Muscle of leg (tissue), 3 donors: ENCODE measurements at regions not wholly inside any gene's neighbourhood (a gene's known extent, or its start where the extent isn't known, plus 50 kb on each side); places are given as distances from the start of the nearest gene placed in this dataset.

Source experiments
- DNase-seq: peaks from one replicate; pipeline ENCODE4 v3.0.0; 2013
- H3K27ac ChIP-seq: one replicate; pipeline ENCODE4 v1.5.1; 2013; ENCODE audit warnings: mild to moderate bottlenecking, low read length, control low read depth
- H3K27me3 ChIP-seq: one replicate; pipeline ENCODE4 v1.6.1; 2013; ENCODE audit warnings: low read length; ENCODE audit not compliant: control insufficient read depth, insufficient read depth
- H3K36me3 ChIP-seq: one replicate; pipeline ENCODE4 v1.6.1; 2013; ENCODE audit warnings: low read length; ENCODE audit not compliant: control insufficient read depth, insufficient read depth
- H3K4me1 ChIP-seq: one replicate; pipeline ENCODE4 v1.6.1; 2013; ENCODE audit warnings: low read length; ENCODE audit not compliant: control insufficient read depth, insufficient read depth
- H3K4me3 ChIP-seq: one replicate; pipeline ENCODE4 v1.5.1; 2013; ENCODE audit warnings: low read length, control low read depth
- H3K9me3 ChIP-seq: replicated peaks from 2 replicates; pipeline ENCODE4 v1.6.1; 2013; ENCODE audit warnings: low read depth, low read length; ENCODE audit not compliant: control insufficient read depth
- WGBS: methylation state at CpG from one replicate; pipeline ENCODE4 v1.1.5; 2013; ENCODE audit warnings: missing lambda C conversion rate; ENCODE audit not compliant: insufficient coverage; 5-methylcytosine and 5-hydroxymethylcytosine counted together

DNA sequence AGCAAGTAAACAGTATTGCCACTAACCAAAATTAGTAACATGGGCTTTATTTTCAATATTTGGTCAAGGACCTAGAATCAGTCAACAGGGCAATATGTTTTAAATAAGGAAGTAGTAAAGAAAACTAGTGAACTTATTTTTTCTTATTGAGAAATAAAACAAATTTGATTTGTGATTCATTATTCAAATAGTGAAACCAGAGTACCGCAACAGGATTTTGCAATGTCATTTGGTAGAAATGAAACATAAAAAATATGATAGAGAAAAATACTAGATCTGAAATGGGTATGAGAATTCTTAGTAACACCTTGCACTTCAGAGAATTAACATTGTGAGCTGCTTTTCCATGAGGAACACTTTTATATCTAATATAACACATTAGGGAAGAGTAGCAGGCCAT, 291.8 kb upstream of the GBE1 start:
- WGBS, result no CpG with 5 or more reads among the region's 1 CpG
- Histone ChIP-seq H3K36me3 (no peaks in the 10 kb centered on the region), H3K4me3 (no peak overlapping the region), H3K27me3 (no peaks in the 10 kb centered on the region), H3K4me1 (no peaks in the 10 kb centered on the region), H3K9me3 (no peaks in the 10 kb centered on the region), H3K27ac (no peak overlapping the region)
- no peak for DNase-seq

DNA sequence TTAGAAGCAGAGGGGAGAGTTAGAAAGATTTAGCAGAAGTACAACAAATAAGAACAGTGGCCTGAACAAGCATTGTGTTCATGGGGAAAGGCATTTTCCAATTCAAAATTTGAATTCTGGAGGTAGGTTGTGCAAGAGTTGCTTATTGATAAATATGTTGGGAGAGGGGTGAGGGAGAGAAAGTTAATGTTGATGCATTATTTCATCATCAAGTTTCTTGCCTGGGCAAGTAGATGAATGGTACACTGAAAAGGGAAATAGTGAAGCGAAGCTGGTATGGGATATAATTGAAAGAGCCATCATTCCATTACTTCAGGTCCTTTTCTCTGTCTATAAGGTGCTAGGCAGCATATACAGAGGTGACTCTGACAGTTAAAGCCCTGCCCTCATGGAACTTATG, 288.9 kb upstream of the GBE1 start:
- H3K4me3 ChIP-seq, result no peak overlapping the region
- no peaks in the 10 kb centered on the region for H3K27me3 ChIP-seq
- no peaks in the 10 kb centered on the region for H3K36me3 ChIP-seq
- H3K4me1 ChIP-seq, result no peaks in the 10 kb centered on the region
- H3K27ac ChIP-seq, result no peak overlapping the region
- H3K9me3 ChIP-seq, result no peaks in the 10 kb centered on the region
- WGBS, result no CpG with 5 or more reads among the region's 1 CpG
- no peak for DNase-seq

DNA sequence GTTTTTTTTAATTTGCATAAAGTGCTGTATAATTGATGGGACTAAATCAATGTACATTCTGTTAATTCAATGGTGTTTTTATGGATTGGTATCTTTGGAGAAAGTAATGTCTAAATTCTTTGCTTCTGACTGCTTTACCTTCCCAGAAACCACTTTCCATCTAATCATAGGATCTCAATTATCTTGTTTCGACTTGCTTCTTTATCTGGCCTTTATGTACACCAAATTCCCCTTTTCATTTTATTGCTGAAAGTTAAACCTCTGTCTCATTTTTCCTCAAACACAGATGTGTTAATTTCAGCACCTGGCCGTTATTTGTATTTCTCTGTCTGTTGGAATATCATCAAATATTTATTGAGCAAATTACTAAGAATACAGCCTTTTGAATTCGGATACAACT, 287.3 kb upstream of the GBE1 start:
- Histone ChIP-seq H3K36me3 (no peaks in the 10 kb centered on the region), H3K27ac (no peak overlapping the region), H3K4me1 (no peaks in the 10 kb centered on the region), H3K9me3 (no peaks in the 10 kb centered on the region), H3K4me3 (no peak overlapping the region), H3K27me3 (no peaks in the 10 kb centered on the region)
- no CpG with 5 or more reads among the region's 3 CpGs for WGBS
- DNase-seq, result no peak

DNA sequence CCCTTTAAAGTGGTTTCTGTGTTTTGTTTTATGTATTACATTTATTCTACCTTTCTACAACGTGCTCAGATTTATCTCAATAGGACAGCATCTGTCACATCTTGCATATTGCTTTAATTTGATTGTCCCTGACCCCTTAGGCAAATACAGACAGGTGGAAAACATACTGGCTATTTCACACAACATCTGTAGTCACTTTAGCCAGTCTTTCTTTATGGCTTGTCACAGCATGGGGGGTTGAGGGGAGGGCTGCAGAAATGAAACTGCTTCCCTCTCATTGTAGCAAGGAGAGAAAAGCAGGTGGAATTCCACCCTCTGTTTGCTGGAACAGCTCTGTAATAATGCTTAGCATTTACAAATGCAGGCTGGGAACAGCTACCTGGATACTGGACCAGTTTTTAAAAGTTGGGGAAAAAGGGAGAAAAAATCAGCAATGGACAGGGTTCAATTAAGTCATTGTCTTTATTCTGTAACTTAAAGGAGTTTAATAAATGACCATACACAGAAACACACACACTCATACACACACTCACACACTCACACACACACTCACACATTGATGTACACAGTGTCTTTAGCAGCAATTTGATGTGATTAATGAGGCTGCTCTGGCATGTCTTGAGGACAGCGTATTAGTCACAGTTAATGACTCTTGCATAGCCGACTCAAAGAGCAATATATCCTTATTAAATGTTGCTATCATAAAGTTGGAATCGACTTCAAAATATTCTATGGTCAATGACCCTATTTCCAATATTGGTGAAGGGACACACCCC, 283.7 kb upstream of the GBE1 start:
- Histone ChIP-seq H3K27ac (no peak overlapping the region), H3K36me3 (no peaks in the 10 kb centered on the region), H3K4me3 (no peak overlapping the region), H3K27me3 (no peaks in the 10 kb centered on the region), H3K4me1 (no peaks in the 10 kb centered on the region), H3K9me3 (no peaks in the 10 kb centered on the region)
- no peak for DNase-seq
- WGBS, result no CpG with 5 or more reads among the region's 4 CpGs

DNA sequence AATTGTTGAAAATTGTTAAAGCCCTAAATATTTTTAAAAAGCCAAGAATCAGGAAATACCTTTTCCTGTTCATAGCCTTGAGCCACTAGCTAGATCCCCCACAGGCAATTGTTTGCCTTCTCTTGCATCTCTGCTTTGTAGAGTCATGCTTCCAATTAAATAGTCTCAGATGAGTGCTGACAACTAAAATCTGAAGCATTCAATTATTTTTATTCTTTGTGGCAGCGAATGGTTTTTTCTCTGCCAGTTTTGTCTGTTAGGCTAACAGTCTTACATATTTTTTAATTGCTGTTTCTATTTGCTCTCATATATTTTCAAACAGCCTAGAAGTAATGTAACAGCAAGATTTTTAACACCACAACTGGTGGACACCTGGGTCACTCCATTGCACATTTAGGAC, 277.1 kb upstream of the GBE1 start:
- no peaks in the 10 kb centered on the region for H3K4me1 ChIP-seq
- H3K36me3 ChIP-seq, result no peaks in the 10 kb centered on the region
- WGBS, result no CpG with 5 or more reads among the region's 1 CpG
- no peaks in the 10 kb centered on the region for H3K9me3 ChIP-seq
- no peaks in the 10 kb centered on the region for H3K27me3 ChIP-seq
- no peak overlapping the region for H3K27ac ChIP-seq
- DNase-seq, result no peak
- no peak overlapping the region for H3K4me3 ChIP-seq

DNA sequence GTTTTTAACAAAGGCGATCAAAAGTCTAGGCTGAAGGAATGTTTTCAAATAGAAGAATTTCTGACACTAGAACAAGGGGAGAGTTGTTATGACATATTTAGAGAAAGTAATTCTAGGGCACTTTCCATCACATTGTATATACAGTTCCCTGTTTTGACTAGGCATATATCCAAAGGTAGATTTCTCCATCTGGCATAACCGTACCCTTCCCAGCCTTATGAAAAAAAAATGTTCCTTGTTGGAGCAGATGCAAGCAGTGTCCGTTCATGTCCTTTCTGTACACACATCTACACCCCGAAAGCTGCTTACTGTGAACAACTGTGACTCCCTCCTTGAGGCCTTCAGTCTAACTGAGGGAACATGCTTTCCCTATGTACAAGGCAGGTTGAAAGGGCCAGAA, 271.7 kb upstream of the GBE1 start:
- no peak overlapping the region for H3K4me3 ChIP-seq
- peaks cover 5% of the 10 kb centered on the region for H3K4me1 ChIP-seq
- DNase-seq, result no peak
- no peaks in the 10 kb centered on the region for H3K36me3 ChIP-seq
- WGBS, result 80% methylated on average over 1 of the region's 4 CpGs
- no peaks in the 10 kb centered on the region for H3K27me3 ChIP-seq
- no peaks in the 10 kb centered on the region for H3K9me3 ChIP-seq
- no peak overlapping the region for H3K27ac ChIP-seq

DNA sequence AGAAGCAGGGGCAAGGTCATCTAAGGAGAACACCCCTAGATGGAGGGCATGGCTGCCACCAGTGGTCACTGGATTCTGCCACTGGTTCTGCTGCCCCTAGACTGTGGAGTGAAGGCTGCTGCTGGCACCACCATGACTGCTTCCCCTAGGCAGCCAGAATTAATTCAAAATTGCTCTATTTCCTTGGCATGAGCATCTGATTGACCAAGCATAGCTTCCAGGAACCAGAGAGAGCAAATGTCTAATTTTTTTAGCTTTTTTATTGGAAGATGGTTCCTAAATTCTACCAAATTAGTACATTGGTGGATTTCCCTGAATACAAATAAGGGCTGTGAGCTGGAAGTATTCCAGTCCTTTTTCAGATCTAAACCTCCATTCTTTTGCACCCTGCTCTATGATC, 270.2 kb upstream of the GBE1 start:
- Histone ChIP-seq H3K27me3 (no peaks in the 10 kb centered on the region), H3K9me3 (no peaks in the 10 kb centered on the region), H3K27ac (no peak overlapping the region), H3K4me1 (peaks cover 5% of the 10 kb centered on the region), H3K36me3 (no peaks in the 10 kb centered on the region), H3K4me3 (no peak overlapping the region)
- no peak for DNase-seq

DNA sequence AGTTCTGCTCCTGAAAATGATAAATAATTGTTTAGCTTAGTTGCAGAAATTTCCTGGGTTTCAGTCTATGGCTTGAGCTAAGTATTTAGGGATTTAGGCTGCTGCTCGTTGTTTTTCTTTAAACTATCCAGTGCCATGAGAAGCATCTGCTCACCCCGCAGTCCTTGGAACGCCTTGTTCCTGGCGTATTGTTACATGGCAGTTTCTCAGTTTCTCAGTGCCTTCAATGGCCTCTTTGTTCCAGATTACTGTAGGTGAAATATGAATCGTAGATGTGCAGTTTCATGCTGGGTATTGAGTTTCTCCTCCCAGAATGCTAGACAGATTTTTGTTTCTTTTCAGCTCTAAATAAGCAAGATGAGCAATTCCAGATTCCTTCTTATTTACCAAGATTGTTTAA, 269.5 kb upstream of the GBE1 start:
- WGBS, result 0% methylated on average over 1 of the region's 5 CpGs
- Histone ChIP-seq H3K4me1 (peaks cover 5% of the 10 kb centered on the region), H3K36me3 (no peaks in the 10 kb centered on the region), H3K4me3 (no peak overlapping the region), H3K9me3 (no peaks in the 10 kb centered on the region), H3K27me3 (no peaks in the 10 kb centered on the region), H3K27ac (peak overlapping the region; percentile 18)
- peak; percentile 60 for DNase-seq

DNA sequence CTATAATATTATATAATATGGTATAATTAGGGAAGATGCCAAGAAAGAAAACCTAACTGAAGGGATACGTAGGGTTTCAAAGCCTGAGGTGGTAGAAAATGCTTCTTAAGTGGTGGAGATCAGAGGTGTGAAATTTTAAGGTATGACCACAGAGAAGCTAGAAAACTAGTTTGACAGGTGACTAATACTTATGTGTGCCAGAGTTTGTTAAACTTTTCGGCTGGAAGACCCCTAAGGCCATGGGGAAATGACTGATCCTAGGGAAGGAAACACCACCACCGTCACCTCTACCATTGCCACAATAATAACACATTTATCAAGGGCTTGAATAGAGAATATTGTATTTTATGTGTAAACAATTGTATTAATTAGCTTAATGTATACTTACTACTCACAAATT, 261.4 kb upstream of the GBE1 start:
- no peak for DNase-seq
- 100% methylated on average over 1 of the region's 3 CpGs for WGBS
- Histone ChIP-seq H3K27ac (no peak overlapping the region), H3K27me3 (no peaks in the 10 kb centered on the region), H3K9me3 (no peaks in the 10 kb centered on the region), H3K4me1 (no peaks in the 10 kb centered on the region), H3K36me3 (no peaks in the 10 kb centered on the region), H3K4me3 (no peak overlapping the region)

DNA sequence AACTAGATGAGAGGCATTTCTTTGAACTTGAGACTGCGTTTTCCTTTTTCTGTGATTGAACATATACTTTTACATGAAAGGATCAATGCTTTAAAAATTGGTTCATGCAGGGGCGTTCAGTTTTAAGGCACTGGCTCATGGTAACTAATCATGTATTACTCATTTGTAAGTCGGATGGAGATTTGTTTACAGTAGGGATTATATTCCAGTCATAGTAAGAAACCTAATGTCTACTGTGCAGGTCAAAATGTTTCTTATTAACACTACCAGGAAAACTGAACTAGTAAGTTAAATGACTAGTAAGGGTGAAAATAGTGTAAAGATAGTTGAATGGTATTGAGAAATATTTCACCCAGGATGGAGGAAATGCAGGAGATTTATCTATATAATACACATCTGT, 258.8 kb upstream of the GBE1 start:
- Histone ChIP-seq H3K4me3 (no peak overlapping the region), H3K36me3 (no peaks in the 10 kb centered on the region), H3K9me3 (no peaks in the 10 kb centered on the region), H3K27ac (no peak overlapping the region), H3K27me3 (no peaks in the 10 kb centered on the region), H3K4me1 (no peaks in the 10 kb centered on the region)
- WGBS, result no CpG with 5 or more reads among the region's 3 CpGs
- no peak for DNase-seq

DNA sequence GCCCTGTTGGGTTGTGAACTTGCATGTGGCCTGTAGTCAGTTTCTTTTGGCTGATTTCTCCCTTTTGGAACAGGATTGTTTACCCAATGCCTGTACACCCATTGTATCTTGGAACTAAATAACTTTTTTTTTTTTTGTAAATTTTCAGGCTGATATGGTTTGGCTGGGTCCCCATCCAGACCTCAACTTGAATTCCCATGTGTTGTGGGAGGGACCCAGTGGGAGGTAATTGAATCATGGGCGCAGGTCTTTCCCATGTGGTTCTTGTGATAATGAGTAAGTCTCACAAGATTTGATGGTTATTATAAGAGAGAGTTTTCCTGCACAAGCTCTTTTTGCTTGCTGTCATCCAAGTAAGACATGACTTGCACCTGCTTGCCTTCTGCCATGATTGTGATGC, 253.8 kb upstream of the GBE1 start:
- no peaks in the 10 kb centered on the region for H3K4me1 ChIP-seq
- DNase-seq, result no peak
- no peaks in the 10 kb centered on the region for H3K27me3 ChIP-seq
- no CpG with 5 or more reads among the region's 1 CpG for WGBS
- no peaks in the 10 kb centered on the region for H3K36me3 ChIP-seq
- H3K9me3 ChIP-seq, result peaks cover 7% of the 10 kb centered on the region
- H3K4me3 ChIP-seq, result no peak overlapping the region
- no peak overlapping the region for H3K27ac ChIP-seq
